Keratinocyte (primary cell): ENCODE measurements at regions not wholly inside any gene's neighbourhood (a gene's known extent, or its start where the extent isn't known, plus 50 kb on each side); places are given as distances from the start of the nearest gene placed in this dataset.

Experiments used
- DNase-seq: peaks from one replicate; pipeline ENCODE4 v3.0.0-alpha.2; 2011; ENCODE audit warnings: low read depth, missing footprints, low spot score
- FAIRE-seq: peaks from 2 replicates; lab custom pipeline; 2011; peaks lifted over from hg19 to GRCh38; lab: Jason Lieb, UNC
- H2AFZ ChIP-seq: 2 replicates; pipeline ENCODE4 v1.6.0; 2012; ENCODE audit warnings: low read length, control low read depth, inconsistent platforms; ENCODE audit not compliant: control insufficient read depth
- H3K27ac ChIP-seq: 2 replicates; pipeline ENCODE4 v1.5.1; 2011; ENCODE audit warnings: low read length; ENCODE audit not compliant: control insufficient read depth, insufficient read depth
- H3K27me3 ChIP-seq: 3 replicates; pipeline ENCODE4 v1.6.0; 2011; ENCODE audit warnings: low read length; ENCODE audit not compliant: control insufficient read depth, insufficient read depth; ENCODE audit errors: extremely low read depth
- H3K36me3 ChIP-seq, 2 experiments: 2 replicates in 1 of 2; 3 replicates in 1 of 2; pipeline ENCODE4 v1.5.1; 2011; ENCODE audit warnings: low read length in 2 of 2, mild to moderate bottlenecking in 1 of 2; ENCODE audit not compliant: control insufficient read depth in 2 of 2, insufficient read depth in 2 of 2; ENCODE audit errors: extremely low read depth in 1 of 2
- H3K4me1 ChIP-seq: 3 replicates; pipeline ENCODE4 v1.5.1; 2011; ENCODE audit warnings: low read length; ENCODE audit not compliant: control insufficient read depth, insufficient read depth; ENCODE audit errors: extremely low read depth
- H3K4me2 ChIP-seq: 3 replicates; pipeline ENCODE4 v1.6.0; 2011; ENCODE audit warnings: low read depth, low read length; ENCODE audit not compliant: control insufficient read depth, insufficient read depth; ENCODE audit errors: extremely low read depth
- H3K4me3 ChIP-seq, 3 experiments: fragments of 200-600 bp in 1 of 3; sonication (generic) in 1 of 3; 2 replicates in 2 of 3; 3 replicates in 1 of 3; pipeline ENCODE4 v1.5.1; 2011 to 2016; ENCODE audit warnings: low read length in 3 of 3, mild to moderate bottlenecking in 3 of 3, control low read depth in 2 of 3, inconsistent platforms in 1 of 3, low read depth in 1 of 3, mixed read lengths in 1 of 3, mixed run types in 1 of 3, moderate library complexity in 1 of 3; ENCODE audit not compliant: control insufficient read depth in 2 of 3, insufficient read depth in 2 of 3; ENCODE audit errors: extremely low read depth in 1 of 3
- H3K79me2 ChIP-seq: 2 replicates; pipeline ENCODE4 v1.6.0; 2012; ENCODE audit warnings: low read length; ENCODE audit not compliant: control insufficient read depth, insufficient read depth
- H3K9ac ChIP-seq: 3 replicates; pipeline ENCODE4 v1.6.0; 2011; ENCODE audit warnings: low read length; ENCODE audit not compliant: control insufficient read depth, insufficient read depth; ENCODE audit errors: extremely low read depth
- H3K9me1 ChIP-seq: 3 replicates; pipeline ENCODE4 v1.6.0; 2011; ENCODE audit warnings: low read length; ENCODE audit not compliant: control insufficient read depth, insufficient read depth; ENCODE audit errors: extremely low read depth
- H3K9me3 ChIP-seq: 2 replicates; pipeline ENCODE4 v1.5.1; 2012; ENCODE audit warnings: low read depth, low read length; ENCODE audit not compliant: control insufficient read depth
- H4K20me1 ChIP-seq: 3 replicates; pipeline ENCODE4 v1.6.0; 2011; ENCODE audit warnings: low read length; ENCODE audit not compliant: control insufficient read depth, insufficient read depth; ENCODE audit errors: extremely low read depth
- EZH2 ChIP-seq: IDR thresholded peaks from one replicate; pipeline ENCODE4 v1.6.1; 2012; ENCODE audit warnings: inconsistent platforms, mild to moderate bottlenecking, low read length, moderate library complexity
- dilution Hi-C: fragments of 300-500 bp; cut with MboI; formaldehyde crosslinking; loops from one replicate; pipeline ENCODE4 v1.7.0; 2020; ENCODE audit warnings: low sequenced_read_pairs; ENCODE audit not compliant: extremely low pct_ligation_motif_present
- TF ChIP-seq, protein P1 (sequence below), 3 experiments: IDR thresholded peaks in 1 of 3; conservative IDR thresholded peaks in 1 of 3; optimal IDR thresholded peaks in 1 of 3; 2 replicates in 2 of 3; 3 replicates in 1 of 3; pipeline versions ENCODE3 to v1.5.1; 2011; ENCODE audit warnings: low read length in 3 of 3, mild to moderate bottlenecking in 3 of 3, moderate library complexity in 2 of 3, control low read depth in 1 of 3, inconsistent platforms in 1 of 3; ENCODE audit not compliant: insufficient read depth in 2 of 3; ENCODE audit errors: extremely low read depth in 1 of 3

DNA sequence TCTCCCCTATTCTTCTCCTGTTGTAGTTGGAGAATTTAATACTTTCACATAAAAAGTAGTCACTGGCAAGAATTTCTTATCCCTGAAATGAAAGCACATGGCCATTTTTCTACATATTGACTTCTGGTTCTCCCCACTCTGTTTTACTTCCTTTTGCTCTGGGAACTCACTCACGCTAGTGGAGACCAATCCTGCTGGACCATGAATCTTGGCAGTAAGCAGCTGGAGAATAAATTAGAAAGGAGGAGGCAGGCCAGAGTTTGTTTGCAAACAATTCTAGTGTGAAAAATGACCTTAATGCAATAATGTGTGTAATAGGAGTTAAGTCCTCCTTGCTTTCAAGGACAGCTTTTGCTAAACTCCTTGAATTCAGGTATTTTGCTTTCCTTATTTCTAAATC lies 412.3 kb upstream of the CHORDC1 start:
- no peak overlapping the region for H2AFZ ChIP-seq
- H3K79me2 ChIP-seq: no peaks in the 10 kb centered on the region
- no peaks in the 10 kb centered on the region for H3K36me3 ChIP-seq
- no peaks in the 10 kb centered on the region for H4K20me1 ChIP-seq
- H3K27ac ChIP-seq: no peak overlapping the region
- H3K9me3 ChIP-seq: no peaks in the 10 kb centered on the region
- no peaks in the 10 kb centered on the region for H3K4me1 ChIP-seq
- no peak overlapping the region for H3K9ac ChIP-seq
- no peak for TF ChIP-seq EZH2
- dilution Hi-C loops: no loop called here
- DNase-seq (no peak), FAIRE-seq (no peak)
- H3K27me3 ChIP-seq: no peaks in the 10 kb centered on the region
- H3K4me3 ChIP-seq: no peak overlapping the region
- H3K4me2 ChIP-seq: no peak overlapping the region
- H3K9me1 ChIP-seq: no peaks in the 10 kb centered on the region

DNA sequence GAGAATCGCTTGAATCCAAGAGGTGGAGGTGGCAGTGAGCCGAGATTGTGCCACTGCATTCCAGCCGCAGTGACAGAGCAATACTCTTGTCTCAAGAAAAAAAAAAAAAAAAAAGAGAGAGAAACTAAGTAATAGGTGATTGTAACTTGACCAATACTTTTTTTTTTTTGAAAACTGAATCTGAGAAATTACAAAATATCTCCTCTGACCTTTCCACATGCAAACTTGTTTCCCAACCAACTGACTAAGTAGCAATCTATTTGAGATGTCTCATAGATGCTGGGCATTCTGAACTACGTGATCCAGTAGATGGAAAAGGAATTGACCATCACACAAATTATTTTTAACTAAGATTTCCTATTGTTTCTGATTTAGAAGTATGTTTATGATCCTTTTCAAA lies 407.3 kb upstream of the CHORDC1 start:
- Histone ChIP-seq H3K27me3 (no peaks in the 10 kb centered on the region), H3K9me3 (no peaks in the 10 kb centered on the region), H3K9me1 (no peaks in the 10 kb centered on the region), H3K4me1 (no peaks in the 10 kb centered on the region), H3K36me3 (no peaks in the 10 kb centered on the region), H3K79me2 (no peaks in the 10 kb centered on the region), H3K4me2 (no peak overlapping the region), H3K4me3 (no peak overlapping the region), H4K20me1 (no peaks in the 10 kb centered on the region), H3K9ac (no peak overlapping the region), H3K27ac (no peak overlapping the region), H2AFZ (no peak overlapping the region)
- FAIRE-seq: no peak
- TF ChIP-seq, protein P1, sequence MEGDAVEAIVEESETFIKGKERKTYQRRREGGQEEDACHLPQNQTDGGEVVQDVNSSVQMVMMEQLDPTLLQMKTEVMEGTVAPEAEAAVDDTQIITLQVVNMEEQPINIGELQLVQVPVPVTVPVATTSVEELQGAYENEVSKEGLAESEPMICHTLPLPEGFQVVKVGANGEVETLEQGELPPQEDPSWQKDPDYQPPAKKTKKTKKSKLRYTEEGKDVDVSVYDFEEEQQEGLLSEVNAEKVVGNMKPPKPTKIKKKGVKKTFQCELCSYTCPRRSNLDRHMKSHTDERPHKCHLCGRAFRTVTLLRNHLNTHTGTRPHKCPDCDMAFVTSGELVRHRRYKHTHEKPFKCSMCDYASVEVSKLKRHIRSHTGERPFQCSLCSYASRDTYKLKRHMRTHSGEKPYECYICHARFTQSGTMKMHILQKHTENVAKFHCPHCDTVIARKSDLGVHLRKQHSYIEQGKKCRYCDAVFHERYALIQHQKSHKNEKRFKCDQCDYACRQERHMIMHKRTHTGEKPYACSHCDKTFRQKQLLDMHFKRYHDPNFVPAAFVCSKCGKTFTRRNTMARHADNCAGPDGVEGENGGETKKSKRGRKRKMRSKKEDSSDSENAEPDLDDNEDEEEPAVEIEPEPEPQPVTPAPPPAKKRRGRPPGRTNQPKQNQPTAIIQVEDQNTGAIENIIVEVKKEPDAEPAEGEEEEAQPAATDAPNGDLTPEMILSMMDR (optimal IDR thresholded peaks at IDR 0.05 in 1 of 3, IDR thresholded peaks at IDR 0.05 in 1 of 3, conservative IDR thresholded peaks at IDR 0.05 in 1 of 3; ENCODE audit: extremely low read depth in 1 of 3, insufficient read depth in 2 of 3, low read length in 3 of 3): no peak
- TF ChIP-seq EZH2: no peak
- no peak for DNase-seq
- dilution Hi-C loops: no loop called here

DNA sequence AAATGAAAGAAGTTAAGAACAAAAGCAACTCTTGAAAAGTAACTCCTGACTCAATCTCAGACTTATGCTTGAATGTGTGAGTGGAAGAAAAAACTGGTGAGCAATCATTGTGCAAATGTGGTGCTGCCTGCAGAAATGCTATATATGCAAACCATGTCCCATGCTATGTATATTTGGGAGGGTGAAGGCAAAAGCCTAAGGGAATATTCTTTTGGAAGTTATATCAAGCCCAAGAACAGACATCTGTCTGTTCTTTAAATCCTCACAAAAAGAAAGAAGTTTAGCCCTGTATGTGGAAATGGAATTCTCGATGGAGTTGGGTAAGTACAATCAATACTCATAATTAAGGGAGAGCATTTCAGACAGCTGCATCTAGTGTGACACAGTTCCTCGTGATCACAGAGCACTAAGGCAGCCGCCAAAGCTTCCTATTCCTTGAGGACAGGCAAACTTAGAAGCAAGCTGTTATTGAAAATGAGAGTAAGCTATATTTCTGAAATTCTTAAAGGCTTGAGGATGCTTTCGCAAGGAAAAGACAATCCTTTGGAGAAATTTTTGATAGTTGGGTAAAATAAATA lies 406.5 kb upstream of the CHORDC1 start:
- no peaks in the 10 kb centered on the region for H3K4me1 ChIP-seq
- no peaks in the 10 kb centered on the region for H3K9me1 ChIP-seq
- H4K20me1 ChIP-seq: no peaks in the 10 kb centered on the region
- H2AFZ ChIP-seq: no peak overlapping the region
- H3K9me3 ChIP-seq: no peaks in the 10 kb centered on the region
- H3K4me2 ChIP-seq: no peak overlapping the region
- H3K27me3 ChIP-seq: no peaks in the 10 kb centered on the region
- H3K27ac ChIP-seq: no peak overlapping the region
- no peak for DNase-seq
- no peaks in the 10 kb centered on the region for H3K36me3 ChIP-seq
- no peak overlapping the region for H3K9ac ChIP-seq
- TF ChIP-seq, protein P1 (optimal IDR thresholded peaks at IDR 0.05 in 1 of 3, IDR thresholded peaks at IDR 0.05 in 1 of 3, conservative IDR thresholded peaks at IDR 0.05 in 1 of 3; ENCODE audit: extremely low read depth in 1 of 3, insufficient read depth in 2 of 3, low read length in 3 of 3): no peak
- no peak for TF ChIP-seq EZH2
- dilution Hi-C loops: no loop called here
- H3K79me2 ChIP-seq: no peaks in the 10 kb centered on the region
- H3K4me3 ChIP-seq: no peak overlapping the region
- no peak for FAIRE-seq
